Small intestine (tissue), 7 donors: ENCODE measurements at regions not wholly inside any gene's neighbourhood (a gene's known extent, or its start where the extent isn't known, plus 50 kb on each side); places are given as distances from the start of the nearest gene placed in this dataset.

Experiments
- DNase-seq, 2 donors: peaks; one replicate each; pipeline versions ENCODE4 v3.0.0 to v3.0.0-alpha.2; 2013
- FAIRE-seq: peaks from 2 replicates; lab custom pipeline; 2012; peaks lifted over from hg19 to GRCh38; lab: Jason Lieb, UNC
- H3K27ac ChIP-seq, 3 donors: one replicate each; pipeline ENCODE4 v1.5.1; 2013; ENCODE audit warnings: low read length in 2 of 3, mild to moderate bottlenecking in 2 of 3, control low read depth in 1 of 3, inconsistent platforms in 1 of 3, low read depth in 1 of 3, moderate library complexity in 1 of 3
- H3K27me3 ChIP-seq, 3 donors: one replicate each; pipeline ENCODE4 v1.6.1; 2013; ENCODE audit warnings: low read length in 3 of 3, inconsistent platforms in 1 of 3; ENCODE audit not compliant: control insufficient read depth in 3 of 3, insufficient read depth in 3 of 3
- H3K36me3 ChIP-seq, 3 donors: one replicate each; pipeline ENCODE4 v1.6.1; 2013; ENCODE audit warnings: low read length in 3 of 3, inconsistent platforms in 1 of 3, low read depth in 1 of 3, mild to moderate bottlenecking in 1 of 3, moderate library complexity in 1 of 3; ENCODE audit not compliant: control insufficient read depth in 3 of 3, insufficient read depth in 2 of 3
- H3K4me1 ChIP-seq, 3 donors: one replicate each; pipeline ENCODE4 v1.6.1; 2013; ENCODE audit warnings: low read length in 2 of 3, inconsistent platforms in 1 of 3, low read depth in 1 of 3, mild to moderate bottlenecking in 1 of 3, moderate library complexity in 1 of 3; ENCODE audit not compliant: control insufficient read depth in 3 of 3, insufficient read depth in 2 of 3
- H3K4me3 ChIP-seq, 3 donors: one replicate each; pipeline ENCODE4 v1.5.1; 2013; ENCODE audit warnings: low read length in 3 of 3, control low read depth in 1 of 3, inconsistent platforms in 1 of 3, low read depth in 1 of 3, mild to moderate bottlenecking in 1 of 3, moderate library complexity in 1 of 3
- H3K9me3 ChIP-seq, 2 donors: one replicate each; pipeline ENCODE4 v1.6.1; 2013; ENCODE audit warnings: low read depth in 1 of 2, low read length in 1 of 2; ENCODE audit not compliant: control insufficient read depth in 2 of 2, insufficient read depth in 1 of 2
- WGBS, 3 donors: extraction: QIAGEN DNeasy Blood & Tissue Kit; methylation state at CpG; one replicate each; pipeline ENCODE4 v1.1.7; 2013; 5-methylcytosine and 5-hydroxymethylcytosine counted together
- donor health status: healthy with polysubstance abuse.
- donor health status: control.
- donor health status: control.
- donor health status: Bipolar disorder and iron deficiency.
- donor health status: healthy.

DNA sequence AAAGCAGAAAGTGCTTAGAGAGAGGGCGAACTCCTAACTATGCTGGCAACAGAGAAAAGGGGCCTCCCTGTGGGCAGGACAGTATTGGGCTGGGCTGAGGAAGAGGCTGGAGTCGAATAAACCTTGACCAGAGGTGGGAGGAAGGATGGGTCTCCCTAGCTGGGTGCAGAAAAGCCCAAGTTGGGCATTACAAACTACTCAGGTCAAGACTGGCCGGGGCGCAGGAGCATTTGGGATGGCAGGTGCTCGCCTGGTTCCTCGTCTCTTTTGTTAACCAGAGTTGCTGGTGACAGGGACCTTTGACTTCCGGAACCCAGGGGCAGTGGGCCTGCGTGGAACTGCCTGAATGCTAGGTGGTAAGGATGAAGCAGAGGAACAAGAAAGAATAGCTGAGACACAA, 80.3 kb upstream of the SHISAL1 start:
- no peak for DNase-seq
- Histone ChIP-seq H3K27ac (no peak overlapping the region), H3K36me3 (no peaks in the 10 kb centered on the region), H3K27me3 (no peaks in the 10 kb centered on the region), H3K4me1 (no peaks in the 10 kb centered on the region), H3K9me3 (no peaks in the 10 kb centered on the region), H3K4me3 (no peak overlapping the region)
- WGBS, 3 donors, result 71 to 81% (median 79%) methylated on average over 8 of the region's 8 CpGs
- FAIRE-seq, result no peak

DNA sequence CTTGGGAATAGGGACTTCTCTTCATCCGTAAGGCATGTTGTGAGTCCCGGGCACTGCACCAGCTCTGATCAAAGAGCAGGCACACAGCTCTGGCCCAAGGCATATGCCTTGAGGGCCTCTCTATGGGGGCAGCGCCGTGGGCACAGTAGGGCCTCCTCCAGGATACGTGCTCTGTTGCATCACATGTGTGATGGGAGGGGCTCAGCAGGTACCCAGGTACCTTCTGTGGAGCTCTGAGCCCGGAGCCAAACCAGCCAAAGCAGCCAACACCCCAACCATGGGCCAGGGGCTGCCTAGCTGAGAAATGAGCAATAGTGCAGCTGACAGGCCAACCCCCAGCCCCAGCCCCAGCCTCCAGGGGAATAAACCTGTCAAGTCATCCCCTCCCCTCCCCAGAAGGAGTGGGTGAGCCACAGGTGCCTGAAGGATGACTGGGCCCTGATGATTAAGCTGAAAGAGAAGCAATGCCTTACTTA, 79.7 kb upstream of the SHISAL1 start:
- Histone ChIP-seq H3K27ac (no peak overlapping the region), H3K36me3 (no peaks in the 10 kb centered on the region), H3K9me3 (no peaks in the 10 kb centered on the region), H3K4me1 (no peaks in the 10 kb centered on the region), H3K4me3 (no peak overlapping the region), H3K27me3 (no peaks in the 10 kb centered on the region)
- no peak for DNase-seq
- no peak for FAIRE-seq
- 71 to 79% (median 76%) methylated on average over 6 of the region's 6 CpGs for WGBS, 3 donors

DNA sequence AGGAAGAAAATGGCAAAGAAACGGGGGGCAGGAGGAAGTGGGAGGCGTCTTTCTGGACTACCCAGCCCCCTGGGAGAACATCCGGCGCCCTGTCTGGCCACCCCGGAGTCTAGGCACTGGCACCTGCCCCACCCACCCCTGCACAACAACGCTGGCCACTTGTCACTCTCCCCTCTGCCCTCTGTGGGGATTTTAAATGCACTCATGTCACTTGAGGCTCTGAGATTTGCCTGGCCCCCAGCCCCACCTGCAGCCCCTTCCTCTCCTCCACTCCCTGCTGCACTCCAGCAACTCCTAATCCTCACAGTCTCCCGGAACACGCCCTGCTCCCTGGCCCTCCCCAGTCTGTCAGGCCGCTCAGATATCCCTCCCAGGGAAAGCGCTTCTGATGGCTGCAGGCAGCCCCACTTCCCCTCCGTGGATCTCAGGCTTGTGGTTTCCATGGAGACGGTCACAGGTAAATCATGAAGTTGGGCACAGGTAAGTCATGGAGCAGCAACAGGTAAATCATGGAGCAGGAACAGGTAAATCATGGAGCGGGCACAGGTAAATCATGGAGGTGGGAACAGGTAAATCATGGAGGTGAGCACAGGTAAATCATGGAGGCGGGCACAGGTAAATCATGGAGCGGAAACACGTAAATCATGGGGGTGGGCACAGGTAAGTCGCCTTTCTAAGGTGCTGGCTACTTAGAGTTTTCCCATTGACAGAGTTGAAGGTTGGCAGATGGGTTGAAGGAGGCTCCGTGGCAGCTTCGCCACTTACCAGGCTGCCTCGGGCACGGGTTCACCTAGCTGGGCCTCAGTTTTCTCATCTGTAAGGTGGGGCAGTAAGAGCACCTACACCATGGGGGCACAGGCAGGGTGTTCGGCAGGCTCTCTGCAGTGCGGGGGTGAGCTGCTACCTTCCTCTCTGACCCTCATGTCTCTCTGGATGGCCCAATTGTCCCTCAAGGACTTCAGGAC, 79.0 kb upstream of the SHISAL1 start:
- Histone ChIP-seq H3K4me3 (no peak overlapping the region), H3K4me1 (no peaks in the 10 kb centered on the region), H3K27ac (no peak overlapping the region), H3K9me3 (no peaks in the 10 kb centered on the region), H3K36me3 (no peaks in the 10 kb centered on the region), H3K27me3 (peaks cover 0 to under 1% (median 0%) of the 10 kb centered on the region in 3 donors)
- 58 to 69% (median 62%) methylated on average over 23 of the region's 23 CpGs for WGBS, 3 donors
- DNase-seq, result no peak
- FAIRE-seq, result no peak

DNA sequence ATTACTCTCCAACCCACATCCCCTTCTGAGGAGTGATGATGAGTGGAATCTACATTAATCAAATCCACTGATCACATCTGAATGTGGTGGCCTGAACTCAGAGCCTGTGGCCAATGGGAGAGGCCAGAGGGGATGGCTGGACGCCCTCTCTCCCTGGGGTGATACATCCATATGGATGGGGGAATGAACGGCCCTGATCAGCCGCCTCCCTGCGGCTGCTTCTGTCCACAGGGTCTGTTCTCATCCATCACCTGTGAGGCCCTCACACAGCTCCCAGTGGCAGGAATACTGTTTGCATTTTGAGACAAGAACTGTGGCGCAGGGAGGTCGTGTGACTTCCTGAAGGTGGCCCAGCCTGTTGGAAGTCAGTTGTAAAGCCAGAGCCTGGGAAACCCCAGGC, 78.3 kb upstream of the SHISAL1 start:
- Histone ChIP-seq H3K4me3 (no peak overlapping the region), H3K4me1 (no peaks in the 10 kb centered on the region), H3K27ac (no peak overlapping the region), H3K9me3 (no peaks in the 10 kb centered on the region), H3K27me3 (peaks cover 0 to 4% (median 0%) of the 10 kb centered on the region in 3 donors), H3K36me3 (no peaks in the 10 kb centered on the region)
- no peak for FAIRE-seq
- DNase-seq, result no peak
- WGBS, 3 donors, result 61 to 69% (median 63%) methylated on average over 6 of the region's 6 CpGs

DNA sequence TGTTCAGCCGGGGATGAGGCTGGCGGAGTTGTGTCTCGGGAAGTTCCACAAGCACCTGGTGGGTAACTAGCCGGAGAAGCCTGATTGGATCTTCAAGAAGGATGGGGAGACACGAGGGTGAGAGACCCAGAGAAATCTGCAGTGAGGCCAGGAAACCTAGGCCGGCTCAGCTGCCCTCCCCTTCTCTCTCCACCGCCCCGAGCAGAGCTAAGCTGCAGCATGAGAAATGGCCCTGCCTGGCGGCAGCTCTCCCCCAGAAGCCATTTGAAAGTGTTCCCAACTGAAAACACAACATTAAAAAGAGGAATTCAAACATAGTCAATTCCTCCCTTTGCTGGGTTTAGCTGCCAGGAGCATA, 77.8 kb upstream of the SHISAL1 start:
- no peaks in the 10 kb centered on the region for H3K36me3 ChIP-seq
- no peaks in the 10 kb centered on the region for H3K4me1 ChIP-seq
- no peaks in the 10 kb centered on the region for H3K9me3 ChIP-seq
- no peak for FAIRE-seq
- DNase-seq, result no peak
- H3K27me3 ChIP-seq, result peaks cover 0 to 4% (median 0%) of the 10 kb centered on the region in 3 donors
- H3K4me3 ChIP-seq, result no peak overlapping the region
- 76 to 84% (median 79%) methylated on average over 8 to 9 of the region's 9 CpGs for WGBS, 3 donors
- H3K27ac ChIP-seq, result no peak overlapping the region

DNA sequence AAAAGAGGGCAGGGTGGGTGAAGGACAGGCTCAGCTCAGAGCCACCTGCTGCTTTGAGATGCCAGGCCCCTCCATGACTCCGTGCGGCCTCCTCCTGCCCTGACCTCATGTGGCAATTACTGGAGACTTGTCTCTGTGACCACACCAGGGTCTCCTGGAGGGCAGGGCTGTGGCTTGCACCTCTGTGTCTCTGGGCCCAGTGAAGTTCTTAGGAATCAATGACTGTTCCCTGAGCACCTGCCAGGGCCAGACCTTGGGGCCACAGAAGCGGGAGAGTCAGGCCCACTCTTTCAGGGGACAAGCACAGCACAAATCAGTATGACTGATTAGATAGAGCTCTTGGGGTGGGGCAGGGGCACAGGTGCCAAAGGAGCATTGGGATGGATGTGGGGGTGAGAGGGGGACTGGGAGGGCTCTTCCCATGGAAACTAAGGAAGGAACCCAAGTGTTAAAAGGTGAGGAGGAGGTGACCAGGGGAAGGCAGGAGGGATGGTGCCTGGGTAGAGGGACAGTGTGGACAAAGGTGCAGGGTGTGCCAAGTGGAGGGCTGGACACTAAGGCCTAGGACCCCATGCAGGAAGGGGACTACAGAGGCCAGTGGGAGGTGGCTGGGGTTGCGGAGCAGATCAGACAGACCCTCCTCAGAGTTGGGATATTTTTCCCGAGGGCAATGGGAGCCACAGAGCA, 77.3 kb upstream of the SHISAL1 start:
- H3K27me3 ChIP-seq, result peaks cover 0 to 4% (median 0%) of the 10 kb centered on the region in 3 donors
- H3K4me1 ChIP-seq, result no peaks in the 10 kb centered on the region
- DNase-seq (no peak), FAIRE-seq (no peak)
- H3K9me3 ChIP-seq, result no peaks in the 10 kb centered on the region
- no peaks in the 10 kb centered on the region for H3K36me3 ChIP-seq
- 73 to 89% (median 81%) methylated on average over 4 to 5 of the region's 5 CpGs for WGBS, 3 donors
- H3K4me3 ChIP-seq, result no peak overlapping the region
- no peak overlapping the region for H3K27ac ChIP-seq

DNA sequence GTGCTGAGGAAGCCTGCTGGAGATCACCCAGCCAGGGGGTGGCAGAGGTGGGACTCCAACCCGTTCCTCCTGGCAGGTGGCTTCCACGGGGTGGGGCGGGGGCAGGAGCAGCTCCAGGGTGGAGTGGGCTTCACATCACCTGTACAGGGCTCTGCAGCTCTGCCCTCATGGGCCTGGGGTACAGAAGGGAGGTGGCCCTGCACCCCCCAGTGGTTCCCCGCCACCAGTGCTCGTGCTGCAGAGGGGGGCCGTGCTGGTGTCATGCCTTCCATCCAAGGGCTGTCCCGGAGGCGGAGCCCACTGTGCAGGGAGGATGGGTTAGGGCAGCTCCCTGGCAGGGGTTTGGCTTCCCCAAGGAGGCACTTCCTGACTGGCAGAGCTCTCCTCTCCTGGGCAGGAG, 76.4 kb upstream of the SHISAL1 start:
- Histone ChIP-seq H3K27me3 (peaks cover 0 to 4% (median 0%) of the 10 kb centered on the region in 3 donors), H3K4me3 (no peak overlapping the region), H3K36me3 (no peaks in the 10 kb centered on the region), H3K9me3 (no peaks in the 10 kb centered on the region), H3K4me1 (no peaks in the 10 kb centered on the region), H3K27ac (no peak overlapping the region)
- DNase-seq (no peak), FAIRE-seq (no peak)
- 69 to 82% (median 69%) methylated on average over 8 of the region's 8 CpGs for WGBS, 3 donors

DNA sequence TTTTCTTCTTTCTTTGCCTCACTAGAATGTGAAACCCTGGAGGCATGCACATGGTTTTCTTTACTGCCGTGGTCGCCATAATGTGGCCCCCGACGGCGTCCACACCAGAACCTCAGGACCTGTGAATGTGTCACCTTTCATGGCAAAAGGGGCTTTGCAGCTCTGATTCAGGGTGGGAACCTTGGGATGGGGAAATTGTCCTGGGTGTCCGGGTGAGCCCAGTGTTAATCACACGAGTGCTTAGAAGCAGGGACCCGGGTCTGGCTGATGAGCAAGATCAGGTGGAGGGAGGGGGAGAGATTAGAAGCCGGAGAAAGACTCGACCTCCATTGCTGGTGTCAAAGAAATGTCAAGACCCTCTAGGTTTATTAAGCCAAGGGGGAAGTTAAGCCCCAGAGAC, 74.7 kb upstream of the SHISAL1 start:
- FAIRE-seq, result no peak
- no peak overlapping the region for H3K4me3 ChIP-seq
- no peak overlapping the region for H3K27ac ChIP-seq
- H3K9me3 ChIP-seq, result no peaks in the 10 kb centered on the region
- DNase-seq, result no peak
- no peaks in the 10 kb centered on the region for H3K4me1 ChIP-seq
- peaks cover 0 to 4% (median 0%) of the 10 kb centered on the region in 3 donors for H3K27me3 ChIP-seq
- 80 to 85% (median 81%) methylated on average over 10 of the region's 10 CpGs for WGBS, 3 donors
- no peaks in the 10 kb centered on the region for H3K36me3 ChIP-seq
